ENCODE measurements at regions not wholly inside any gene's neighbourhood (a gene's known extent, or its start where the extent isn't known, plus 50 kb on each side); places are given as distances from the start of the nearest gene placed in this dataset.

DNA sequence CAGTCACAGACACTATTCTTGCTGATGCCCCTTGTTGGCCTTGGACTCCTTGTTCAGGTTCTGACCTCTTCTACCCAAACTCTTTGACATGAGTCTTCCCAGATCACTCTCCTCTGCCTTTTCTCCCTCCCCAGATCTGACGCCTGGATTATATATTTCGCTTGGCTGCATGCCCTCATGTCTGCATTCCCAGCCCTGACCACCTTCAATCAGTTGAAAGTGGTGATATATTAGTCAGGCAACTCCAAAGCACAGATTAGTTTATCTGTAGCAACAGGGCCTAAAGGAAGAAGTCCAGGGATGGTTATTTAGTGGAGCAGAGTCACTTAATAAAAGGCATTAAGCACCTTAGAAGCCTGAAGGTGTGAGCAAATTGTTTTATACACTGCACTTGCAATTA lies 110.0 kb upstream of the GUCA2B start:
- TF ChIP-seq, protein P1, sequence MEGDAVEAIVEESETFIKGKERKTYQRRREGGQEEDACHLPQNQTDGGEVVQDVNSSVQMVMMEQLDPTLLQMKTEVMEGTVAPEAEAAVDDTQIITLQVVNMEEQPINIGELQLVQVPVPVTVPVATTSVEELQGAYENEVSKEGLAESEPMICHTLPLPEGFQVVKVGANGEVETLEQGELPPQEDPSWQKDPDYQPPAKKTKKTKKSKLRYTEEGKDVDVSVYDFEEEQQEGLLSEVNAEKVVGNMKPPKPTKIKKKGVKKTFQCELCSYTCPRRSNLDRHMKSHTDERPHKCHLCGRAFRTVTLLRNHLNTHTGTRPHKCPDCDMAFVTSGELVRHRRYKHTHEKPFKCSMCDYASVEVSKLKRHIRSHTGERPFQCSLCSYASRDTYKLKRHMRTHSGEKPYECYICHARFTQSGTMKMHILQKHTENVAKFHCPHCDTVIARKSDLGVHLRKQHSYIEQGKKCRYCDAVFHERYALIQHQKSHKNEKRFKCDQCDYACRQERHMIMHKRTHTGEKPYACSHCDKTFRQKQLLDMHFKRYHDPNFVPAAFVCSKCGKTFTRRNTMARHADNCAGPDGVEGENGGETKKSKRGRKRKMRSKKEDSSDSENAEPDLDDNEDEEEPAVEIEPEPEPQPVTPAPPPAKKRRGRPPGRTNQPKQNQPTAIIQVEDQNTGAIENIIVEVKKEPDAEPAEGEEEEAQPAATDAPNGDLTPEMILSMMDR (IDR thresholded peaks at IDR 0.05; ENCODE audit: low read length), result no peak
- TF ChIP-seq EZH2phosphoT487 (IDR thresholded peaks at IDR 0.05; ENCODE audit: low read length), result no peak
- TF ChIP-seq EZH2 (optimal IDR thresholded peaks at IDR 0.05; ENCODE audit: low read depth, low read length), result no peak

All from MM.1S (cell line).